Right cardiac atrium (tissue), 5 donors: ENCODE measurements at regions not wholly inside any gene's neighbourhood (a gene's known extent, or its start where the extent isn't known, plus 50 kb on each side); places are given as distances from the start of the nearest gene placed in this dataset.

Source experiments
- ATAC-seq, 2 donors: fragments of 200-7000 bp; cut with Tn5 transposase; one replicate each; pipeline versions ENCODE4 v1.8.0 to v1.9.1; 2020; ENCODE audit warnings: moderate library complexity in 2 of 2, mild to moderate bottlenecking in 1 of 2
- DNase-seq, 3 donors: peaks; one replicate each; pipeline ENCODE4 v3.0.0-alpha.2; 2020
- H3K27ac ChIP-seq: one replicate; pipeline ENCODE4 v1.5.1; 2013; ENCODE audit warnings: mild to moderate bottlenecking, low read length, control low read depth, moderate library complexity
- H3K27me3 ChIP-seq: one replicate; pipeline ENCODE4 v1.6.1; 2013; ENCODE audit not compliant: control insufficient read depth, insufficient read depth
- H3K4me1 ChIP-seq: one replicate; pipeline ENCODE4 v1.6.1; 2013; ENCODE audit warnings: low read length; ENCODE audit not compliant: control insufficient read depth, insufficient read depth
- H3K4me3 ChIP-seq: one replicate; pipeline ENCODE4 v1.5.1; 2013; ENCODE audit warnings: low read length, control low read depth
- H3K9me3 ChIP-seq: one replicate; pipeline ENCODE4 v1.6.1; 2013; ENCODE audit warnings: low read length; ENCODE audit not compliant: control insufficient read depth
- WGBS: extraction: QIAGEN DNeasy Blood & Tissue Kit; methylation state at CpG from one replicate; pipeline ENCODE4 v1.1.7; 2013; 5-methylcytosine and 5-hydroxymethylcytosine counted together
- intact Hi-C, 4 donors: fragments of 100-400 bp; cut with DNase I; formaldehyde crosslinking; loops; one replicate each; pipeline versions ENCODE4 v1.11.0 to v1.14.0; 2022 to 2023
- donor health status: healthy with polysubstance abuse.
- donor health status: DM: no; HTN: yes; CAD: no.
- donor health status: DM: no; HTN: no; CAD: no.
- donor health status: DM: no; HTN: yes; CAD: no; lungs with severe emphysema.
- donor health status: DM: yes; HTN: yes; CAD: no.

DNA sequence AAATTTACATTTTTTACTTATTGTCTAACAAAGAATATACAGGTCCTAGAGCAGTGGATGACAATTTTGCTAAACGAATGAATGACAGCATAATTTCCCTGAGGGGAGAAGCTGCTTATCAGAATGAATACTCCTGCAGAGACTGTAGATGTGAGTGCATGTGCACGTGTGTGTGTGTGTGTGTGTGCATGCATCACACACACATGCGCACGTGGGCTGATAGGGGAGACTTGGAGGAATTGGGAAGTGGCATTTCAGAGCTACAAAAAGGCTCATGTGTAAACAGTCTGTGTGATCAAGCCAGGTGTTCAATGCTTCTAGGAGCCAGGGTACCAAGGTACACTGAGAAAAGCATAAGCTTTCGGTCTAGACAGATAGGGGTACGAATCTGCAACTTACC lies 93.5 kb upstream of the SASH1 start:
- H3K27ac ChIP-seq, result no peak overlapping the region
- ATAC-seq, result no peak

GRCh38 chr6:148249679-148250375 lies 92.8 kb upstream of the SASH1 start:
- no peak for DNase-seq
- 64% methylated on average over 5 of the region's 5 CpGs for WGBS
- H3K4me1 ChIP-seq, result peaks cover 1% of the 10 kb centered on the region
- intact Hi-C loops, result loop anchor here in 2 of 4 donors (10.0 kb wide), 2 partner anchors 75 to 215 kb away; no protein-coding TSS in a partner anchor
- H3K27me3 ChIP-seq, result no peaks in the 10 kb centered on the region
- H3K27ac ChIP-seq, result no peak overlapping the region
- no peak overlapping the region for H3K4me3 ChIP-seq
- ATAC-seq, result no peak
- no peaks in the 10 kb centered on the region for H3K9me3 ChIP-seq

More for the DNA sequence above, 93.5 kb upstream of the SASH1 start:
- 83% methylated on average over 6 of the region's 6 CpGs for WGBS
- intact Hi-C loops, result no loop called here
- H3K4me1 ChIP-seq, result peaks cover 4% of the 10 kb centered on the region
- no peaks in the 10 kb centered on the region for H3K27me3 ChIP-seq
- DNase-seq, result no peak
- no peaks in the 10 kb centered on the region for H3K9me3 ChIP-seq
- no peak overlapping the region for H3K4me3 ChIP-seq

GRCh38 chr6:148250975-148251685 lies 91.5 kb upstream of the SASH1 start:
- H3K27ac ChIP-seq, result no peak overlapping the region
- peaks cover 1% of the 10 kb centered on the region for H3K4me1 ChIP-seq
- DNase-seq (no peak), ATAC-seq (peak; percentile 63 to 71)
- H3K4me3 ChIP-seq, result no peak overlapping the region
- 40% methylated on average over 4 of the region's 4 CpGs for WGBS
- intact Hi-C loops, result loop anchor here in 2 of 4 donors (10.0 kb wide), 2 partner anchors 76 to 214 kb away; no protein-coding TSS in a partner anchor
- no peaks in the 10 kb centered on the region for H3K9me3 ChIP-seq
- H3K27me3 ChIP-seq, result no peaks in the 10 kb centered on the region

DNA sequence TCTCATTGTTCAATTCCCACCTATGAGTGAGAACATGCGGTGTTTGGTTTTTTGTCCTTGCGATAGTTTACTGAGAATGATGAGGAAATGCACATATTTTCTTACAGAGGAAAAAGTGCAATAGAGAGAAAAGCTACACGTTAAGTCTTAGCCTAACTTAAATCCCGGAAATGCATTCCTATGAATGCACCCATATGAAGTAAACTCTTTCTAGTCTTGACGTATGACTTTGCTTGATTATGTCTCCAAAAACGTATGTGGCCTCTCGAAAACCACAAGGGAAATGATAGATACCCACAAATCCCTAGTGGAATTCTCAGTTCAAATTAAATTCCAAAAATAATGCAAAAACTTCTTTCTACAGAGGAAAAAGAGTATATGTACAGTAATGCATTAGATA lies 90.7 kb upstream of the SASH1 start:
- H3K27me3 ChIP-seq, result no peaks in the 10 kb centered on the region
- DNase-seq (no peak), ATAC-seq (no peak)
- WGBS, result 84% methylated on average over 7 of the region's 7 CpGs
- H3K4me3 ChIP-seq, result no peak overlapping the region
- peaks cover 1% of the 10 kb centered on the region for H3K4me1 ChIP-seq
- H3K27ac ChIP-seq, result no peak overlapping the region
- intact Hi-C loops, result loop anchor here in 2 of 4 donors (10.0 kb wide), 2 partner anchors 77 to 213 kb away; no protein-coding TSS in a partner anchor
- H3K9me3 ChIP-seq, result no peaks in the 10 kb centered on the region

DNA sequence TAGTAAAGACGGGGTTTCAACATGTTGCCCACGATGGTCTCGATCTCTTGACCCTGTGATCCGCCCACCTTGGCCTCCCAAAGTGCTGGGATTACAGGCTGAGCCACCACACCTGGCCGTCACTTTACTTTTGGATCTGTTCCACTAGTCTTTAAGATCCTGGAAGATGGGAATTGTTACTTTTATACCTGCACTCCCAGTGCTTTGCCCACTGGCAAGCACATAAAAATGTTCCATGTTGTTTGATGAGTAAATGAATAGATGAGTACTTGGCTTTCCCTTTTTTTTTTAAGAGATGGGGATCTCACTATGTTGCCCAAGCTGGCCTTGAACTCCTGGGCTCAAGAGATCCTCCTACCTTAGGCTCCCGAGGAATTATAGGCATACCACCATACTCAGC lies 84.8 kb upstream of the SASH1 start:
- intact Hi-C loops, result loop anchor here in 2 of 4 donors (10.0 kb wide), 2 partner anchors 83 to 207 kb away; no protein-coding TSS in a partner anchor
- DNase-seq, result no peak
- Histone ChIP-seq H3K27ac (no peak overlapping the region), H3K9me3 (no peaks in the 10 kb centered on the region), H3K27me3 (no peaks in the 10 kb centered on the region), H3K4me1 (no peaks in the 10 kb centered on the region), H3K4me3 (no peak overlapping the region)
- WGBS, result 94% methylated on average over 6 of the region's 6 CpGs
- ATAC-seq, result no peak

DNA sequence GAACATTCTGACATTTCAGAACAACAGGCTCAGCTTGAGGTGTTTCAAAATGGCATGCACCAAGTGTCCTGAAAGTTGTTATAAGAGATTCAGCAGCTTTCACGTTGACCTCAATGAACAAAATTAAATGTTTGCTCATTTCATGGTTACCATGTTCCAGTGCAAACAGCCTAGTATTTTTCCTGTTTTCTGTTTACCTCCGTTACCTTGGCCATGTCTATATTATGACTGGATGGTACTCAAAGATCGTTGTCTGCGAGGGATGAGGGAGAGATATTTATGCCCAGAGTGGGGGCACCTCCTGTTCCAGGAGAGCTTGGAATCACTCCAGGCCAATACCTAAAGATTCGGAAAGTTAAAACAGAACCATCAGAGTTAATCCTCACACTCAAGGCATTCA lies 83.8 kb upstream of the SASH1 start:
- no peak for ATAC-seq

GRCh38 chr6:148261470-148261869 lies 81.2 kb upstream of the SASH1 start:
- no peak for ATAC-seq

More for the DNA sequence above, 83.8 kb upstream of the SASH1 start:
- WGBS, result 95% methylated on average over 5 of the region's 5 CpGs
- DNase-seq, result no peak
- H3K9me3 ChIP-seq, result no peaks in the 10 kb centered on the region
- H3K27me3 ChIP-seq, result no peaks in the 10 kb centered on the region
- H3K27ac ChIP-seq, result no peak overlapping the region
- H3K4me1 ChIP-seq, result no peaks in the 10 kb centered on the region
- no peak overlapping the region for H3K4me3 ChIP-seq
- intact Hi-C loops, result loop anchor here in 2 of 4 donors (10.0 kb wide), 2 partner anchors 84 to 206 kb away; no protein-coding TSS in a partner anchor

GRCh38 chr6:148263010-148263409 lies 79.6 kb upstream of the SASH1 start:
- 81% methylated on average over 3 of the region's 3 CpGs for WGBS
- Histone ChIP-seq H3K4me1 (no peaks in the 10 kb centered on the region), H3K27ac (no peak overlapping the region), H3K27me3 (no peaks in the 10 kb centered on the region), H3K4me3 (no peak overlapping the region), H3K9me3 (no peaks in the 10 kb centered on the region)
- intact Hi-C loops, result no loop called here
- no peak for ATAC-seq
- no peak for DNase-seq

More at GRCh38 chr6:148261470-148261869, 81.2 kb upstream of the SASH1 start:
- no peak for DNase-seq
- no peaks in the 10 kb centered on the region for H3K27me3 ChIP-seq
- intact Hi-C loops, result no loop called here
- no peaks in the 10 kb centered on the region for H3K9me3 ChIP-seq
- H3K4me1 ChIP-seq, result no peaks in the 10 kb centered on the region
- 88% methylated on average over 6 of the region's 6 CpGs for WGBS
- H3K4me3 ChIP-seq, result no peak overlapping the region
- H3K27ac ChIP-seq, result no peak overlapping the region

DNA sequence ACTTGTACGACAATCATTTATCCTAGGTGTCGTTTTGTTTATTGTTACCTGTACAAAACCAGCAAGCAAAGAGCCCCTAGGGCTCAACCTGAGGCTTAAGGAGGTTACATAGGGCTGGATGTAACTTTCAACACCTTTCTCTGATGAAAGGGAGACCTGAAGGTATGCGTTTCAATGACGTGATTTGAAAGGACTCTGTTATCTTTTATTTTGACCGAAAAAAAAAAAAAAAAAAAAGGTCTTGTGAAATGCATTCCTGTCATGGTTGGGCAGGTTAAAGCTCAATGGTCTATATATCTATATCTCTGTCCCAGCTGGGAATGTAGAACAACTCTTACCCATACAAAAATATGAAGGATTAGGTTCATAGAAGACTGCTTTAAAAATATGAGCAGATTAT lies 78.7 kb upstream of the SASH1 start:
- no peaks in the 10 kb centered on the region for H3K9me3 ChIP-seq
- no peak overlapping the region for H3K27ac ChIP-seq
- no peak overlapping the region for H3K4me3 ChIP-seq
- no peaks in the 10 kb centered on the region for H3K4me1 ChIP-seq
- ATAC-seq, result no peak
- WGBS, result 58% methylated on average over 5 of the region's 5 CpGs
- intact Hi-C loops, result no loop called here
- no peak for DNase-seq
- no peaks in the 10 kb centered on the region for H3K27me3 ChIP-seq

DNA sequence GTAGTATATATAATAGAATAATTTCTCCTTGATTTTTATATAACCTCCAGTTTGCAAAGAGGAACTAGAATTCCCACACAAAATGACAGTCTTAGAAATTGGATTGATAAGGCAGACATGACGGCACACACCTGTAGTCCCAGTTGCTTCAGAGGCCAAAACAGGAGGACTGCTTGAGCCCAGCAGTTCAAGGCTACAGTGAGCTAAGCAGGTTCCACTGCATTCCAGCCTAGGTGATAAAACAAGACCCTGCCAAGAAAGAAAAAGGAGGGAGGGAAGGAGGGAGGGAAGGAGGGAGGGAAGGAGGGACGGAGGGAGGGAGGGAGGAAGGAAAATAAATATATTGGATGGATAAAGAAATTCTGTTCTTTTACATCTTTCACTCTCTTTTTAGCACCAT lies 77.6 kb upstream of the SASH1 start:
- ATAC-seq (no peak), DNase-seq (no peak)
- intact Hi-C loops, result no loop called here
- Histone ChIP-seq H3K9me3 (no peaks in the 10 kb centered on the region), H3K4me1 (peaks cover 1% of the 10 kb centered on the region), H3K27ac (no peak overlapping the region), H3K27me3 (no peaks in the 10 kb centered on the region), H3K4me3 (no peak overlapping the region)
- WGBS, result 83% methylated on average over 2 of the region's 2 CpGs

- Histone ChIP-seq H3K4me3 (no peak overlapping the region), H3K27me3 (no peaks in the 10 kb centered on the region), H3K9me3 (no peaks in the 10 kb centered on the region), H3K4me1 (peaks cover 1% of the 10 kb centered on the region), H3K27ac (no peak overlapping the region)
- DNase-seq, result no peak
- ATAC-seq, result no peak
- WGBS, result 90% methylated on average over 3 of the region's 3 CpGs
- intact Hi-C loops, result no loop called here
Measured at GRCh38 chr6:148269386-148269785, 73.3 kb upstream of the SASH1 start.
